Midbrain (tissue), 1 donor: ENCODE measurements at regions not wholly inside any gene's neighbourhood (a gene's known extent, or its start where the extent isn't known, plus 50 kb on each side); places are given as distances from the start of the nearest gene placed in this dataset.
A peak's percentile ranks its signal among the peaks of the same experiment; 100 is the strongest.
"Not testable (repeated sequence)": the region's sequence is repeated elsewhere in the genome, so short reads cannot be mapped to it uniquely, and the experiment has no call there.

ENCODE experiments used
- DNase-seq: peaks from one replicate; lab custom pipeline; 2025; lab: John Stamatoyannopoulos, UW

DNA sequence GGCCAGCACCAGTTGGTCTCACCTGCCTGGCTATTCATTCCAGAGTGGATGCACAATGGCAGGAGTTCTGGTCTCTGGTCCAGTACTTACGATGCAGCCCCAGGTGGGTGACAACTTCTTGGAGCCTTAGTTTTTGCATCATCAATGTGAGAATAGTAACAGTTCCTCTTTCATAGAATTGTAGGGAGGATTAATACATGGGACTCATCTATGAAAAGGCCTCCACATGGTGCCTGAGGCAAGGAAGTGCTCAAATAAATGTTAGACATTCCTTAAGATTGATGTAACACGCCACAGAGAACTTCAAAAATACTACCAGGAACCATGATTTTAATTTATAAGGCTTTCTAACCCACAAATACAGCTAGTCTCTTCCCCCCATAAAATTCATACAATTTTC, 120.1 kb upstream of the CHST15 start:
- DNase-seq: no peak

DNA sequence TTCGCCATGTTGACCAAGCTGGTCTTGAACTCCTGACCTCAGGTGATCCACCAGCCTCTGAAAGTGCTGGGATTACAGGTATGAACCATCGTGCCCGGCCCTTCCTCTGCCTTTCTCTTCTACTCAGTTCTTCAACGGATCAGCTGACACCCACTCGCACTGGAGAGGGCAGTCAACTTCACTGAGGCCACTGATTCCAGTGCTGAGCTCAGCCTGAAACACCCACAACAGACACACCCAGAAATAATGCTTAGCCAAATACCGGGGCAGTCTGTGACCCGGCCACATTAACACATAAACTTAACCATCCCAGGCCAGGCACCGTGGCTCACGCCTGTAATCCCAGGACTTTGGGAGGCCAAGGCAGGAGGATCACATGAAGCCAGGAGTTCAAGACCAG, 119.3 kb upstream of the CHST15 start:
- DNase-seq: no peak

GRCh38 chr10:124211921-124212320, 118.5 kb upstream of the CHST15 start:
- DNase-seq: no peak

DNA sequence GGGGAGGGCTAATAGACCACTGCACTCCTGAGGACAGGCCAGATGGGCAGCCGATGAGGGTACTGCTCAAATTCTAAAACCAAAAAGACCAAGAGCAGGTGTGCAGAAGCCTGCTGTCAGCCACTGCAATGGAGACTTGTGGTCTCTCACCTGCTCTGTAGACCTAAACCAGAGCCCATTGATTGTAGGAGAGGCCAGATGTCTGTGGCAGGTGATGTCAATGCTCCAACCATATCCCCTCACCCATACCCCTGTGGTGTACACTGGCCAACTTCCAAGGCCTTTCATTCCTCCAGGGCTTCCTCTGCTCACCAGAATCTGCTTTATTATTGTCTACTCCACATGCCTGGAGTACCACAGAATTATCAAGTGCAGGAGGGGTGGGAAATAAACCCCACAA, 116.9 kb upstream of the CHST15 start:
- DNase-seq: no peak

DNA sequence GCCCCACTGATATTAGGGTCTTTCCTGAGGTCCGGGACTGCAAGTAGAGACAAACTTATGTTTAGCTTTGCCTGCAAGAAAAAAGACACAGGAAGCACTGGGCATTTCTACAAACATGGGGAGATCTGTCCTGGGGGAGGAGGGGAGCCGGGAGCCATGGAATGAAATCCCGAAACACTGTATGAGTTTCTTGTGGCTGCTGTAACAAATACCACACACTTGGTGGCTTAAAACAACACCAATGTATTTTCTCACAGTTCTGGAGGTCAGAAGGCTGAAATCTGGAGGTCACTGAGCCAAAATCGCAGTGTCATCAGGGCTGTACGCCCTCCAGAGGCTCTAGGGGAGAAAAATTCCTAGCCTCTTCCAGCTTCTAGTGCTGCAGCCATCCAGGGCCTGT, 114.0 kb upstream of the CHST15 start:
- no peak for DNase-seq

GRCh38 chr10:124206616-124207015, 113.2 kb upstream of the CHST15 start:
- no peak for DNase-seq

- no peak for DNase-seq
These were observed 112.0 kb upstream of the CHST15 start for GRCh38 chr10:124205432-124205831.

- no peak for DNase-seq
These were observed 111.3 kb upstream of the CHST15 start for GRCh38 chr10:124204726-124205125.

GRCh38 chr10:124200011-124200410, 106.6 kb upstream of the CHST15 start:
- DNase-seq: no peak

GRCh38 chr10:124198871-124199270, 105.5 kb upstream of the CHST15 start:
- no peak for DNase-seq

DNA sequence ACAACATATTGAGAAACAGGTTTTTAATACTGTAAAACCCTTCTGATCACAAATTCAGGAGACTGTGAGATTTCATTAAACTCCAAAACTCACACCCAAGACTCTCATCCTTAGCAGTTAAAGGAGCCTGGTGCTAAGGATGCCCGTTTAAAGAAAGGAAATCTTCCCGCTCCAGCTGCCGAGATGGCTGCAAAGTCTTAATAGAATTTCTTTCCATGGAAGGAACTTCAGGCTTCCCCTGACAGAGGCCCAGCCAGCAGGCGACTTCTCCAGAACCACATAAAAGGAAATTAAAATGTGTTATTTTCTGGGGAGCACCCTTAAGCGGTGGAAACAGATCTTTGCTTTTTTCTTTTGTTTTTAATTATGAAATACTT, 104.7 kb upstream of the CHST15 start:
- DNase-seq: no peak

GRCh38 chr10:124197371-124198124, 104.2 kb upstream of the CHST15 start:
- DNase-seq: peak; percentile 60

DNA sequence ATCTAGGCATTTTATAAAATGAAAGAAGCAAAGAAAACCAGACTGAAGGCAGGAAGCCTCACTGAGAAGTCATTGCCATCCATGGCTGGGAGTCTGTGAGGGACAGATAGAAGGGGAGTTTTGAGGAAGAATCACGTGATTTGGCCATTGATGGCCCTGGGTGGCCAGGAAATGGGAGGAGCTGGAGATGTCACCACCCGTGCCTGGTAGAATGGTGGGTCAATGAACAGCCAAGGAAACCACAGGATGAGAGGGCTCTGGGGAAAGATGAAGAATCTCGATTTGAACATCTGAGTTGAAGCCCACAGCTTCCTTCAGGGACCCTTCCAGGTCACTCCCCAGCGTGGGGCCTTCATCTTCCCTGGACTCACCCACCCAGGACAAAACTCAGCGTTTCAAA, 103.3 kb upstream of the CHST15 start:
- DNase-seq: no peak

GRCh38 chr10:124194199-124194824, 100.9 kb upstream of the CHST15 start:
- DNase-seq: no peak

DNA sequence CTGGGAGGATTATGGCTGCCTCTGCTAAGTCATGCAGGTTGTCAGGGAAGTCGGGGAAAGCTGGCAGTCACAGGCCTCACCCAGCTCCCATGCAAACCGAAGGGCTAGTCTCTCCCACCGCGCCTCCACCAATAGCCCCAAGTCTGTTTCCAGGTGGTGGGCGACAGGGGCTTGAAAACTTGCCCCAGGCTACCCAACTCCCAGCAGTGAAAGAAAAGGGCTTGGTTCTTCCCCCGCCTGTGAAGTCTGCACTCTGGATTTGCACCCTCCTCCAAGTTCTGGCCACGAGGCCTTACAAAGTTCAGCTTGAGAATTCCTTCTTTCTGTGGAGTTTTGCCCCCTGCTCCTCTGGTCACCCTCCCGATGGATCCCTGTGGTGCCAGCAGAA, 99.9 kb upstream of the CHST15 start:
- DNase-seq: no peak

DNA sequence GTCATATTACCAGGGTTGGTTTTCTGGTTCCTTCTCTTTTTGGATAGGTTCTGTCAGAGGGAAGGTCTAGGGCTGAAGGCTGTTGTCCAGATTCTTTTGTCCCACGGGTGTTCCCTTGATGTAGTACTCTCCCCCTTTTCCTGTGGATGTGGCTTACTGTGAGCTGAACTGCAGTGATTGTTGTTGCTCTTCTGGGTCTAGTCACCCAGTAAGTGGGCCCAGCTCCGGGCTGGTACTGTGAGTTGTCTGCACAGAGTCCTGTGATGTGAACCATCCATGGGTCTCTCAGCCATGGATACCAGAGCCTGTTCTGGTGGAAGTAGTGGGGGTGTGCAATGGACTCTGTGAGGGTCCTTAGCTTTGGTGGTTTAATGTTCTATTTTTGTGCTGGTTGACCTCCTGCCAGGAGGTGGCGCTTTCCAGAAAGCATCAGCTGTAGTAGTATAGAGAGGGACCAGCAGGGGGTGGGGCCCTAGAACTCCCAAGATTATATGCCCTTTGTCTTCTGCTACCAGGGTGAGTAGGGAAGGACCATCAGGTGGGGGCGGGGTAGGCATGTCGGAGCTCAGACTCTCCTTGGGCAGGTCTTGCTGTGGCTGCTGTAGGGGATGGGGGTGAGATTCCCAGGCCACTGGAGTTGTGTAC, 99.4 kb upstream of the CHST15 start:
- not testable (repeated sequence) for DNase-seq

DNA sequence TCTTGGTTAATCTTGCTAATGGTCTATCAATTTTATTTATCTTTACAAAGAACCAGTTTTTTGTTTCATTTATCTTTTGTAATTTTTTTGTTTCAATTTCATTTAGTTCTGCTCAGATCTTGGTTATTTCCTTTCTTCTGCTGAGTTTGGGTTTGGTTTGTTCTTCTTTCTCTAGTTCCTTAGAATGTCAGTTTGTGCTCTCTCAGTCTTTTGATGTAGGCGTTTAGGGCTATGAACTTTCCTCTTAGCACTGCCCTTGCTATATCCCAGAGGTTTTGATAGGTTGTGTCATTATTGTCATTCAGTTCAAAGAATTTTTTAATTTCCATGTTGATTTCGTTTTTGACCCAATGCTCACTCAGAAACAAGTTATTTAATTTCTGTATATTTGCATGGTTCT, 97.1 kb upstream of the CHST15 start:
- DNase-seq: not testable (repeated sequence)

DNA sequence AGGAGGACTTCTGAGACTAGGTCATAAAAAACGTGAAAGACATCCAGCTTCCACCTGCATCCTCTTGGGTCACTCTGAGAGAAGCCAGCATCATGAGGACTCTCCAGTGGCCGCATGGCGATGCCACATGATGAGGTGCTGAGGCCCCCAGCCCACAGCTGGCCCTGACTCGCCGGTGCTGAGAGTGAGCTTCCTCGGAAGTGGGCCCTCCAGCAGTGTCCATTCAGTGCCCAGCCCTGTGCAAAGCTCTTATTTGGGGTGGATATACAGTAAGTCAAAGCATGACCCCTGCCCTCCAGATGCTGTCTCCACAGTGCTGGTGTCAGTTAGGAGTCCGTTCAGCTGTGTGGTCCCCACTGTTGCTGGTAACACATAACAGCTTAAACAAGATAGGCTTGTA, 93.6 kb upstream of the CHST15 start:
- no peak for DNase-seq

DNA sequence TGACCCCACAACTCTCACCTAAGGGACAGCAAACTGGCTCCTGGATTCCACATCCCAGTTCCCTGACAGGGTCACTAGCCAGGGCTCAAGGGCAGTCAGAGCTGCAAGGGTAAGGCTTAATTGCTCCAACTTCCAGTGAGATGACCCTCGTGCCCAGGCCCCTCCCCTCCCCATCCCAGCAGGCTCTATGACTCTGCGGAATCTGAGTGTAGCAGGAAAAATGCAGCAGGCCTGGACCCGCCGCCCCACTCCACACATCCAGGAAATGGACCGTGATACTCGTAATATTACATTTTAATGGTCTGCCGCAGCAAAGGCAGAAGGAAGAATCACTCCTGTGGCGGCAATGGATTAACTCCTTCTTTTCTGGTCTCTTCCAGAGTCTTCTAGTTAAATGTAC, 91.7 kb upstream of the CHST15 start:
- no peak for DNase-seq

DNA sequence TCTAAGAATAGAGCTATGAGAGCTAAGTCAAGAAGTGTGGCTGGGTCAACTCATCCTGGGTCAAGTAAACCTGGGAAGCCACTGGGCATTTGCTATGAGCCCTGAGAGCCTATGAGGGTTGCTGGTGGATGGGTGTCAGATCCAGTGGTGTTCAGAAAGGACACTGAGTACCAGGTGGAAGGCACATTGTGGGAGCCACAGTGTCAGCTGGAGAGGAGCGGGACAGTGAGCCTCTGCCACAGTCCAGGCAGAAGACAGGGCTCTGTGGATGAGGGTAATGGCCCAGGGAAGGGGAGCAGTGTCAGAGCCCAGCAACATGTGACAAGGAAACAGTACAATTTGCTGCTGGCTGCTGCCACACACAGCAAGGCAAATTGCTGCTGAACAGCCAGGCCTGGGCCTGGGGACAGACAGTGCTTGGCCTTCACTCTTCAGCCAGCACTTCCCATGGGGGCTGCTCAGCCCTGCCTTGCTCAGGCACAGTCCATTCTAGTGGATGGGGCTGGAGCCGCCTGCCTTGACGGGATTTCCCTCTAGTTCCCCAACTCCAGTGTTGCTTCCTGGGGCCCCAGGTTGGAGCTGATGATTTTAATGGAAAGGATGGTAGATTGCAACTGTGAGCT, 90.9 kb upstream of the CHST15 start:
- no peak for DNase-seq

DNA sequence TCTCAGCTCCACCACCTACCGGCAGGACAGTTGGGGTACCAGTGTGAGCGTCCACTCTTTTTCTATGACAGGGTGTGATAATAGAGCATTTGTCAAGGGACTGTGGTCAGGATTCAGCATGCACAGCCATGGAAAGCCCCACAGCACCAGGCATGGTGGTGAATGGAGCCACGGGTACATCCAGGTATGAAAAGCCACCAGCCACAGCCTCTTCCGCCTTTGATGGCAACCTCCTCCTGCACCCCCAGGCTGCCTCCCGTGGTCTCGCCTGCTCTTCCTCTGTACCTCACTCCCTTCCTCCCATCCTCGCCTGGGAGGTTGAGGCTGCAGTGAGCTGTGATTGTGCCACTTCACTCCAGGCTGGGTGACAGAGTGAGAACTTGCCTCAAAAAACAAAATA, 90.2 kb upstream of the CHST15 start:
- DNase-seq: no peak

GRCh38 chr10:124182088-124182541, 88.7 kb upstream of the CHST15 start:
- DNase-seq: no peak

GRCh38 chr10:124181656-124182055, 88.3 kb upstream of the CHST15 start:
- DNase-seq: no peak
